ENCODE measurements at regions not wholly inside any gene's neighbourhood (a gene's known extent, or its start where the extent isn't known, plus 50 kb on each side); places are given as distances from the start of the nearest gene placed in this dataset.

DNA sequence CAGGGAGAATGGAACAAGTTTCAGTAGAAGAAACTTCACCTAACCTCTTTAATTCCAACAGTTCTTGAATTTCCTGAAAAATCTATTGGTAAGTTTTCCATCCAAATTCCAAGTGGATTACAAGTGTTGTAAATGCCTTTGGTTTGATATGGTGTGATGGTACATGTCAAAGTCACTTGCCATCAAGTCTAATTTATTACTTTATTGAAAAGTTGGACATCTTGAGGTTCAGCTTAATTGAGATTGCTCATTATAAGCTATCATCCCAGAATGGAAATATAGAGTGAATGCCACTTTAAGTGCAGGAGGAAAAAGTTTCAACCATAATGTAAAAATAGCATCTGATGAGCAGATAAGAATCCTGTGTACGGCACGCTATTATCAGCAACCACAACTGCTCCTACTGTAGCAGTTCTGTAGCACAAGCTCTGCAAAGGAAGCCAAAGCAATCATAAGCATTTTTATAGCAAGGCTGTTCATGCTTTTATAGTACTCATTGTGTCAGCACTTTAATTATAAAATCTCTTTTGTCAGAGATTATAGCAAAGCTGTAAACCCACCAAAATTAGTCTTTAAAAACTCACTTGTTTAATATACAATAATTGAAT, 991.8 kb upstream of the PHF14 start:
- TF ChIP-seq POLR2A (IDR thresholded peaks at IDR 0.05): no peak
- TF ChIP-seq, protein P1, sequence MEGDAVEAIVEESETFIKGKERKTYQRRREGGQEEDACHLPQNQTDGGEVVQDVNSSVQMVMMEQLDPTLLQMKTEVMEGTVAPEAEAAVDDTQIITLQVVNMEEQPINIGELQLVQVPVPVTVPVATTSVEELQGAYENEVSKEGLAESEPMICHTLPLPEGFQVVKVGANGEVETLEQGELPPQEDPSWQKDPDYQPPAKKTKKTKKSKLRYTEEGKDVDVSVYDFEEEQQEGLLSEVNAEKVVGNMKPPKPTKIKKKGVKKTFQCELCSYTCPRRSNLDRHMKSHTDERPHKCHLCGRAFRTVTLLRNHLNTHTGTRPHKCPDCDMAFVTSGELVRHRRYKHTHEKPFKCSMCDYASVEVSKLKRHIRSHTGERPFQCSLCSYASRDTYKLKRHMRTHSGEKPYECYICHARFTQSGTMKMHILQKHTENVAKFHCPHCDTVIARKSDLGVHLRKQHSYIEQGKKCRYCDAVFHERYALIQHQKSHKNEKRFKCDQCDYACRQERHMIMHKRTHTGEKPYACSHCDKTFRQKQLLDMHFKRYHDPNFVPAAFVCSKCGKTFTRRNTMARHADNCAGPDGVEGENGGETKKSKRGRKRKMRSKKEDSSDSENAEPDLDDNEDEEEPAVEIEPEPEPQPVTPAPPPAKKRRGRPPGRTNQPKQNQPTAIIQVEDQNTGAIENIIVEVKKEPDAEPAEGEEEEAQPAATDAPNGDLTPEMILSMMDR (IDR thresholded peaks at IDR 0.05): no peak

Data from testis (tissue), 2 donors.